Activated CD4-positive, alpha-beta memory T cell treated with anti-CD3 and anti-CD28 coated beads, Interleukin-2, amount 10 ng/mL, durations not matched to agents 7 days and 5 days (primary cell): ENCODE measurements at regions not wholly inside any gene's neighbourhood (a gene's known extent, or its start where the extent isn't known, plus 50 kb on each side); places are given as distances from the start of the nearest gene placed in this dataset.
"Not testable (repeated sequence)": the region's sequence is repeated elsewhere in the genome, so short reads cannot be mapped to it uniquely, and the experiment has no call there.

ENCODE experiments used
- CTCF ChIA-PET: fragments of 350-600 bp; sonication (Branson Sonifier 250); formaldehyde crosslinking; loops from one replicate; lab custom pipeline; 2021; ENCODE audit warnings: antibody characterized with exemption, inconsistent platforms; lab: Charles Lee
- POLR2A ChIA-PET: fragments of 350-600 bp; sonication (Branson Sonifier 250); formaldehyde crosslinking; loops from one replicate; lab custom pipeline; 2021; ENCODE audit warnings: antibody characterized with exemption; lab: Charles Lee
- DNase-seq: peaks from one replicate; pipeline ENCODE4 v3.0.0-alpha.2; 2020
- H3K27ac Mint-ChIP-seq: one replicate; pipeline ENCODE4 v1.8.0; 2021; ENCODE audit warnings: mild to moderate bottlenecking, mixed read lengths
- H3K27me3 Mint-ChIP-seq: one replicate; pipeline ENCODE4 v1.8.0; 2021; ENCODE audit warnings: mixed read lengths
- H3K36me3 Mint-ChIP-seq: one replicate; pipeline ENCODE4 v1.8.0; 2021; ENCODE audit warnings: low read depth, mixed read lengths
- H3K4me1 Mint-ChIP-seq: one replicate; pipeline ENCODE4 v1.8.0; 2021; ENCODE audit warnings: mixed read lengths
- H3K4me3 Mint-ChIP-seq: one replicate; pipeline ENCODE4 v1.8.0; 2021; ENCODE audit warnings: mild to moderate bottlenecking, mixed read lengths
- H3K9me3 Mint-ChIP-seq: one replicate; pipeline ENCODE4 v1.8.0; 2021; ENCODE audit warnings: mixed read lengths

DNA sequence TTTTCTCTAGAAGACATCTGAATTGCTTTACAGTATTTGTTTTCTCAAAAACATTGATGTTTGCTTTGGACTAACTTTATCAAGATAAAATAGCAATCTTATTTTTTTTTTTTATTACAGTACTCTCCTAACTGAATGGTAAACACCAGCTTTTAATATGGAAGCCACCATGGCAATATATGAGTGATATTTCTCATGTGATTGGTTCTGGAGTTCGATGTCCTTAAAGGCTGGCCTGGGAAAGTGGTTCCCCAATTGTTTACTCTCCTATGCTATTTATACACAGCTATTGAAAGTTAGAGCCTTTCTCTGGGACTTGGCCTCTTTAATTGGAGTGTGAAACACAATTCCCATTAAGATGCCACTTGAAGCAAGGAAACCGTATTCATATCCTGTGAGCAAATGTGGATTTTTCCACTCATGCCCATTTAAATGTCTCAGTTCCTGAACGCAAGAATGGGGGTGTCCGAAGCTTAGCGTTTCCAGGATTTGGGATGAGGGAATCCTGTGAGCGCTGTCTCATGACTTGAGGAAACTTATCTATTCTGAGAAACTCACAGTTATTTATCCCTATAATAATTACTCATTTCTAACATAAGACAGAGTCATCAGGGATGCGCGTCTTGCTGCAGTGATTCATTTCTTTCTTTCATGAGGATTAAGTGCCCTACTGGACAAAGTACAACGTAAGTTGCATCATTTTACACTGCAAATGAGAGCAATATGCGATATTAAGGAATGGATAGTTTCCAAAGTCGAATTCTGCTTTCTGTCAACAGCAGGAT, 143.3 kb upstream of the PREP start:
- ChIA-PET CTCF (no interaction called here), POLR2A (interaction anchor here (0.8 to 0.9 kb wide), 2 partner anchors 52 to 56 kb away, joined by 3 read pairs; no protein-coding TSS in a partner anchor)
- Mint-ChIP-seq H3K27me3 (peaks cover 6% of the 10 kb centered on the region), H3K9me3 (peaks cover 3% of the 10 kb centered on the region), H3K4me1 (peaks cover 6% of the 10 kb centered on the region), H3K4me3 (no peak overlapping the region), H3K27ac (no peak overlapping the region), H3K36me3 (peaks cover 6% of the 10 kb centered on the region)
- DNase-seq = no peak

DNA sequence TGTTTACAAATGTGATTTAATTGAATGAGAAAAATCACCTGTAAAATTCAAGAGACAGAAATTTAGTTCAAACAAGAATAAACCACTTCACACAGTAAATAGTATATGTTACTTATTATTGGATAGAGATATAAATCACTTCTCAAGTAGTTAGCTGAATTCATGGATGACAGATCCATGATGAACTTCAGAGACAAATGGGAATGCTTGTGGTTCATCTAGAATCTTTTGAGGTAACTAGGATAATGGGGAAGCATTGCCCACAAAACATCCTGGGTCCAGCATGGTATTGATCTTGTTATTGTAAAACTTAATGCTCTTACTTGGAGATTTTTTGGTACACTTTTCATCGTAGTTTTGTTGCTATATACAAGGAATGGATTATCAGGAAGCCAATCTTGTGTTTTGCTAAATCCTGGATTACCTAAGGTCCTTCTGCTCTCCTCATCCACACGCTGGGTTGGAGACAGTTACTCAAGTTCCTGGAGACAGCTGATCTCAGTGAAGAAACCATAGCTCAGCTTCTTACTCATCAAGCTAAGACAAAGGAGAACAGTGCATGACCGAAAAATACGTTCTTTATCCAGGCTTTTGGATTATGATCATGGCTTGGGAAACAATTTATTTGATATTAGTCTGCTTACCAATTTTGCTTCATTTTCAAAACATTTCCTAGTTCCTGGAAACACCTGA, 142.5 kb upstream of the PREP start:
- DNase-seq = no peak
- Mint-ChIP-seq H3K4me1 (peaks cover 6% of the 10 kb centered on the region), H3K4me3 (no peak overlapping the region), H3K27me3 (peaks cover 6% of the 10 kb centered on the region), H3K9me3 (peaks cover 3% of the 10 kb centered on the region), H3K27ac (no peak overlapping the region), H3K36me3 (peaks cover 6% of the 10 kb centered on the region)
- CTCF ChIA-PET = no interaction called here
- POLR2A ChIA-PET = interaction anchor here (0.9 kb wide), 1 partner anchor 51 kb away, joined by 3 read pairs; no protein-coding TSS in a partner anchor

DNA sequence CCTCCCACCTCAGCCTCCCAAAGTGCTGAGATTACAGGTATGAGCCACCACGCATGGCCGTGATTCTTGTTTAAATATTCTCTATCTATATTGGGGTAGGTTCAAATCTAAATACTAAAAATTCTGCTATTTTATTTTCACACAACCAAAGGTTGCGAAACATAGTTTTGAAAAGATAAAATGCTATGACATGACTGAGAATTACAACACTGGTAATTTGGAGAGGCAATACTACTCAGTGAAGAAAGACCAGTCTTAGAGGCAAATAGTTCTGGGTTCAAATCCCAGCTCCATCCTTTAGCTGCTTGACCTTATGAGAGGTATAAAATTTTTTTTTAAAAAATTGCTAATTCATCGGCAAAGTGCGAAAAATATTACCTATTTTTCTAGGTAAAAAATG, 137.0 kb upstream of the PREP start:
- POLR2A ChIA-PET = no interaction called here
- peaks cover 2% of the 10 kb centered on the region for H3K36me3 Mint-ChIP-seq
- no peaks in the 10 kb centered on the region for H3K9me3 Mint-ChIP-seq
- CTCF ChIA-PET = no interaction called here
- H3K4me3 Mint-ChIP-seq = no peak overlapping the region
- H3K27me3 Mint-ChIP-seq = no peaks in the 10 kb centered on the region
- H3K27ac Mint-ChIP-seq = no peak overlapping the region
- DNase-seq = no peak
- H3K4me1 Mint-ChIP-seq = no peaks in the 10 kb centered on the region

DNA sequence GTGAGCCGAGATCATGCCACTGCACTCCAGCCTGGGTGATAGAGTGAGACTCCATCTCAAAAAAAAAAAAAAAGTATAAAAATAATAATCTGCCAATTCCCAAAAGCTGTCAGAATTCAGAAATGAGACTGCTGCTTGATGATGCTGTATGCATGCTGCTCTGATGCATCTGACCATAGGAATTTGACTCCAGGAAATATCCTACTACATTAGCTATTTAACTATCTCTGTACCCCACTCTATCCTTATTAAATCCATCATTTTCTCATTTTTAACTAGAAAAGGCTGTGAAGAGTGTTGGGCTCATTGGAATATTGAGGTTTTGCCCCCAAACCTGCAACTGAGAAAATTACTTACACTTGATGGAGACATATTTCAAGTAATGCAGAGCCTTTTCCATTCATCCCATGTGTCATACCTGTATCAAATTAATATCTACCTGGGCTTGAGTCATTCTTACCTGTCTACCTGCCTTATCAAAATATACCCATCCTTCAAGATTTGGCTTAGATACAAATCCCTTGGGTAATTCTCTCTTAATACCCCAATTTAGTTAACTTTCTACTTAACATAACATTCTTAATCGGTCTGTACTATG, 135.2 kb upstream of the PREP start:
- no peak overlapping the region for H3K4me3 Mint-ChIP-seq
- CTCF ChIA-PET = no interaction called here
- no peaks in the 10 kb centered on the region for H3K4me1 Mint-ChIP-seq
- H3K27me3 Mint-ChIP-seq = no peaks in the 10 kb centered on the region
- H3K9me3 Mint-ChIP-seq = no peaks in the 10 kb centered on the region
- POLR2A ChIA-PET = no interaction called here
- peaks cover 2% of the 10 kb centered on the region for H3K36me3 Mint-ChIP-seq
- H3K27ac Mint-ChIP-seq = no peak overlapping the region
- no peak for DNase-seq

DNA sequence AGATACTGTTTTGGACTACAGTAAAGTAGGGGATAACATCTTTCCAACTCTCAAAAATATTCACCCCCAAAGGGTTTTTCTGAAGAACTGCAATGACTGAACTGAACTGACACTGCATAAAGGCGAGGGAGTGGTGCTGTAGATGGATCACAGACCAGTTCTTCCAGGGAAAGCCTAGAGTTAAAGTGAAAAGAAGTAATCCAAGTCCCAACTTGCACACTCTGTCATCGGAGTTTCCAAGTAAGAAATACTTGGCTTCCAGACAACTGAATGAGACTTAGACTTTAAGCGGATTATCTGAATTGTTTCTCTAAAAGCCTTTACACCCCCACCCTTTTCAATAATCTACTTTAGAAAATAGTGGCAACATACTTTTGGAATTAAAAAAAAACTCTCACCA, 134.1 kb upstream of the PREP start:
- Mint-ChIP-seq H3K9me3 (no peaks in the 10 kb centered on the region), H3K27ac (no peak overlapping the region), H3K27me3 (peaks cover 2% of the 10 kb centered on the region), H3K36me3 (peaks cover 2% of the 10 kb centered on the region), H3K4me1 (no peaks in the 10 kb centered on the region), H3K4me3 (no peak overlapping the region)
- CTCF ChIA-PET = no interaction called here
- POLR2A ChIA-PET = no interaction called here
- DNase-seq = no peak

DNA sequence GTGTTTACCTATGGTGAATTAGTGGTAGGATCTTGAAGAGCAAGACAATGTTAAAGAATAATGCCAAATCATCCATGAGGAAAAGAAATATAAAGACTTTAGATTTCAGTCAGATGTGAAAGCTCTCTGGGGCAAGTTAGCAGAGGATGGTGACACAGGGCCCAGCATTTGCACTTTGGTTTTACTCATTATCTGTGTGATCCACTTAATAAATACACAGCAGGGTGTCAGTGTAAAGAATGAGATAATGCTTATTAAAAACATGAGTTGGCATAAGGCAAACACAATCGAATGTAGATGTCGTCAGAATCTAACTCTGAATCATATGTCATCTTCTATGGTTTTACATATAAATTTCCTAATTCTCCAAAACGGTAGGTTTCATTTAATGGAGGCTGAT, 130.4 kb upstream of the PREP start:
- H3K4me1 Mint-ChIP-seq = no peaks in the 10 kb centered on the region
- peaks cover 4% of the 10 kb centered on the region for H3K27me3 Mint-ChIP-seq
- ChIA-PET CTCF (no interaction called here), POLR2A (no interaction called here)
- H3K27ac Mint-ChIP-seq = no peak overlapping the region
- H3K9me3 Mint-ChIP-seq = no peaks in the 10 kb centered on the region
- H3K4me3 Mint-ChIP-seq = no peak overlapping the region
- DNase-seq = no peak
- H3K36me3 Mint-ChIP-seq = peaks cover 4% of the 10 kb centered on the region

DNA sequence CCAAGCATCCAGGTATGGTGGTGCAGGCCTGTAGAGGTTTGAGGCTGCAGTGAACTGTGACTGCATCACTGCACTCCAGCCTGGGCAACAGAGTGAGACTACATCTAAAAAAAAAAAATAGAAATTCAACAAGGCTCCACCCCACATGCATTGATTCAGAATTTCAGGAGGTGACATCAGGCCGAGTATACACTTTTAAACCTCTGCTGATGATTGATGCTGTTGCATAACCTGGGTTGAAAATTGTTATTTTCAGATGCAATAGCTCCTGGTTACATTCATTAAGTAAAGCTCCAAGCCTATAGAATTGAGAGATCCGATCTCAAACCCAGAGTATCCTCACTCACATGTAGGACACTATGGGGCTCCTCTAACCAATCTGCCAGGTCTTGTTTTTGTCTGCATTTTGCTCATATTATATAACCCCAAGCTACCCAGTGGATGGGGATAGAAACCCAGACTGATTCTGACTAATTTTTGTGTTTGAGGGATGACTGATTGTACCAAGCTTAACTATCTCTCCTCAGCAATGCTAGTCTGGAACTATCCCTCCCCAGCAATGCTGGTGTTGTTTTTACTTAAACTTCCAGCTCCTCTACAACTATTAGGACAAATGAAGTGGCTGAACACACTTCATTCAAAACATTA, 123.5 kb upstream of the PREP start:
- POLR2A ChIA-PET = no interaction called here
- CTCF ChIA-PET = no interaction called here

DNA sequence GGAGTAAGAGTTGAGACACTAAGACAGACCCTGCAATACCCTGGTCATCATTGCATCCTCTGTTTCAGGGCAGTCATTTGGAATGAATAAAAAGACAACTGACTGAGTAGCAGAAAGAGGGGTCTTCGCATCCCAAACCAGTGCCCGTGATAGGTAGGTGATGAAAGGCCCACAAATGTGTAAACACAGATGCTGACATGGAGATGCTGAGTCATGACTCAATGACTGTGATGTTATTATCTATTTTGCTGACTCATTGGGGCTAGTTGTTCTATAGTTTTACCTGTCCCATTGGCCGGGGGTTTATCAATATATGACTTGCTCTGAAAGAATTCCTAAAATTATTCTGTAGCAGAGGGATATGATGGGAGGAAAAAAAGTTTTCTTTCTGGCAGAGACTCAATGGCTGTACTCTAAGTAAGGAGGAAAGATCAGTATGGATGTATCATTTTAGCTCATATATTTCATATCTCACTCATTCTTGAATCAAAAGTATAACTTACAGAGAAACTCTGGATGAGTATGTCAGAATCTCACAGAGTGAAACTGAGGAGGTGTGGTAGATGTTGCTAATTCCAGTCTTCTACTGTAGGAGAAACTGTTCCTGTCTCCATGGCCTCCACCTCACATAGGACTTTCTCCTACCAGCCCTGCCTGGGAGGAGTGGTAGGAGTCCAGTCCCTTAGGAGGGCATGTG, 119.9 kb upstream of the PREP start:
- Mint-ChIP-seq H3K4me3 (no peak overlapping the region), H3K27ac (no peak overlapping the region), H3K9me3 (peaks cover 14% of the 10 kb centered on the region), H3K36me3 (peaks cover 10% of the 10 kb centered on the region), H3K4me1 (peaks cover 16% of the 10 kb centered on the region), H3K27me3 (no peaks in the 10 kb centered on the region)
- ChIA-PET CTCF (interaction anchor here (1.0 kb wide), 1 partner anchor 19 kb away, joined by 3 read pairs; no protein-coding TSS in a partner anchor), POLR2A (no interaction called here)
- DNase-seq = no peak

More for the DNA sequence above, 123.5 kb upstream of the PREP start:
- Mint-ChIP-seq H3K9me3 (peaks cover 3% of the 10 kb centered on the region), H3K36me3 (peaks cover 2% of the 10 kb centered on the region), H3K4me3 (no peak overlapping the region), H3K27me3 (peaks cover 1% of the 10 kb centered on the region), H3K27ac (no peak overlapping the region), H3K4me1 (peaks cover 16% of the 10 kb centered on the region)
- no peak for DNase-seq

DNA sequence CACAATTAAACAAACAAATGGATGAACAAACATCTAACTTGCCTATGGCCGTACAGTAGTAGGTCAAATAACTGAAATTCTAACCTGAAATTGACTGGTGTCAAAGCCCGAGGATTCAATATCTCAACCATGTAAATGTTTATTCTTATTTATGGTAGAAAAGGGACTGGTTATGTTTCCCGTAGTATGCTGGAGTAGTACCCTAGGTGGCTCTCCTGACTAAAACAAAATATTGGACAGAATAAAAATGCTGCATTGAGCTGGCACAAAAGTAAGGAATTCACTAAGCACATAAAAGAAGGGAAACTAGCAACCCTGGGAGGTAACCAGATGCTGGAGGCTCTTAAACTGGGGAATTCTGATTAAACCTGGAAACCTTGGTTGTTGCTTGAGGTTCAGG, 117.1 kb upstream of the PREP start:
- Mint-ChIP-seq H3K9me3 (peaks cover 17% of the 10 kb centered on the region), H3K36me3 (peaks cover 10% of the 10 kb centered on the region), H3K4me3 (no peak overlapping the region), H3K27ac (no peak overlapping the region), H3K27me3 (no peaks in the 10 kb centered on the region), H3K4me1 (peaks cover 18% of the 10 kb centered on the region)
- ChIA-PET POLR2A (no interaction called here), CTCF (no interaction called here)
- DNase-seq = no peak

DNA sequence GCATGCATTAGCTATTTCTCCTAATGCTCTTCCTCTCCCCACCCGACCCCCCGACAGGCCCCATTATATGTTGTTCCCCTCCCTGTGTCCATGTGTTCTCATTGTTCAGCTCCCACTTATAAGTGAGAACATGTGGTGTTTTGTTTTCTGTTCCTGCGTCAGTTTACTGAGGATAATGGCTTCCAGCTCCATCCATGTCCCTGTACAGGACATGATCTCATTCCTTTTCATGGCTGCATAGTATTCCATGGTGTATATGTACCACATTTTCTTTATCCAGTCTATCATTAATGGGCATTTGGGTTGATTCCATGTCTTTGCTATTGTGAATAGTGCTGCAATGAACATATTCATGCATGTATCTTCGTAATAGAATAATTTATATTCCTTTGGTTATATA, 116.1 kb upstream of the PREP start:
- POLR2A ChIA-PET, H3K36me3 Mint-ChIP-seq, CTCF ChIA-PET: not testable (repeated sequence)

DNA sequence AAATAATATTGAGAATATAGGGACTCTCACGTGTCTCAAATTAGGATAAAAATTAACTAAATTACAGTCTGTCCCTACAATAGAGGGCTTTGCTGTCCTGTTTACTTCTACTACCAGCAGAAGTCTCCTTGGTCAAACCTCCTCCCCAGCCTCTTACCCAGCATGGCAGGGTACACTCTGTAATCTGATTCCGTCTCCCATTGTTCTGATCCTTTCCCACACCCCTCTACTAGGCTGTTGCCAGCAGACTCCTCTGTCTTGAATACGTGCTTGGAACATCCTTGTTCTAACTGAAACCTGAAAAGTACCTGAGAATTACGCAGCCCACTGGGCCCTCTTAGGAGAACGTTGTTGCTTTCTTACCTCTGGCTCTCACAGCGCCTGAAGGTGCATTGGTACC, 112.2 kb upstream of the PREP start:
- peaks cover 14% of the 10 kb centered on the region for H3K9me3 Mint-ChIP-seq

More for the DNA sequence above, 116.1 kb upstream of the PREP start:
- Mint-ChIP-seq H3K4me1 (peaks cover 17% of the 10 kb centered on the region), H3K9me3 (peaks cover 17% of the 10 kb centered on the region)
- H3K4me3 Mint-ChIP-seq, H3K27me3 Mint-ChIP-seq, DNase-seq, H3K27ac Mint-ChIP-seq: not testable (repeated sequence)

DNA sequence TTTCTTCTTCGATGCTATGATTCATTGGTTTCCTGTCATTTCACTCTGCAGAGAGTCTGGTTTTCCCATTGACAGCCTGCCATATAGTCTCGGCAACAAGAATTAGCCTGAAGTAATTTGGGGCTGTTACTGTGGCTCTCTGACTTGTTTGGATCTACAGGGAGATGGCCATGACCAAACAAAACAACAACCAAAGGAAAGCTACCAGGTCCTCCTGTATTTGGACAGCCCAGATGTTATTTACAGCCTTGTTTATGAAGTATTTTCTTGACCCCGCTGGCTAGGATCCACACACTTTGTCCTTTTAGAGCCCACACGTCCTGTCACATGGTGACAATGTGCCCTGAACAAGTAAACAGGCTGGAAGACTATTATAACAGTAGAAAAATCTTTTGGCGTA, 111.4 kb upstream of the PREP start:
- H3K27ac Mint-ChIP-seq = no peak overlapping the region
- POLR2A ChIA-PET = no interaction called here
- no peak overlapping the region for H3K4me3 Mint-ChIP-seq
- DNase-seq = no peak
- peaks cover 10% of the 10 kb centered on the region for H3K36me3 Mint-ChIP-seq
- CTCF ChIA-PET = no interaction called here
- H3K9me3 Mint-ChIP-seq = peaks cover 14% of the 10 kb centered on the region
- no peaks in the 10 kb centered on the region for H3K27me3 Mint-ChIP-seq
- H3K4me1 Mint-ChIP-seq = peaks cover 22% of the 10 kb centered on the region

More for the DNA sequence above, 112.2 kb upstream of the PREP start:
- H3K27ac Mint-ChIP-seq = no peak overlapping the region
- CTCF ChIA-PET = interaction anchor here (1.1 kb wide), 1 partner anchor 12 kb away, joined by 3 read pairs; no protein-coding TSS in a partner anchor
- peaks cover 10% of the 10 kb centered on the region for H3K36me3 Mint-ChIP-seq
- POLR2A ChIA-PET = no interaction called here
- peaks cover 19% of the 10 kb centered on the region for H3K4me1 Mint-ChIP-seq
- no peaks in the 10 kb centered on the region for H3K27me3 Mint-ChIP-seq
- no peak for DNase-seq
- H3K4me3 Mint-ChIP-seq = no peak overlapping the region
